A549 (cell line): ENCODE measurements at regions not wholly inside any gene's neighbourhood (a gene's known extent, or its start where the extent isn't known, plus 50 kb on each side); places are given as distances from the start of the nearest gene placed in this dataset.

ENCODE experiments used
- ATAC-seq, 2 experiments: fragments of 200-7000 bp in 1 of 2; fragments of >200 bp in 1 of 2; cut with Nextera tagmentation in 1 of 2; cut with Tn5 transposase in 1 of 2; 3 replicates each; pipeline versions ENCODE4 v1.8.0 to v1.9.1; 2018 to 2020; ENCODE audit warnings: mild to moderate bottlenecking in 1 of 2, moderate library complexity in 1 of 2
- CTCF ChIA-PET: fragments of 300-600 bp; sonication (Branson Sonifier 250); formaldehyde crosslinking; extraction: SDS; loops from one replicate; lab custom pipeline; 2021; ENCODE audit warnings: antibody characterized with exemption, inconsistent platforms; lab: Yijun Ruan, JAX
- POLR2A ChIA-PET: fragments of 350-600 bp; formaldehyde crosslinking; extraction: SDS; loops from one replicate; lab custom pipeline; 2021; ENCODE audit warnings: antibody characterized with exemption, inconsistent platforms; lab: Yijun Ruan, JAX
- DNase-seq, 2 experiments: peaks; one replicate each; pipeline versions ENCODE4 v3.0.0 to v3.0.0-alpha.2; 2011 to 2016; ENCODE audit warnings: low read depth in 1 of 2, low spot score in 1 of 2
- FAIRE-seq: peaks from 2 replicates; lab custom pipeline; 2011; peaks lifted over from hg19 to GRCh38; lab: Jason Lieb, UNC
- H3K27ac ChIP-seq, 2 experiments: fragments of >200 bp; sonication (Bioruptor Twin); formaldehyde crosslinking; 3 replicates each; pipeline ENCODE4 v1.5.1; 2016 to 2017
- H3K4me1 ChIP-seq: fragments of >200 bp; sonication (Bioruptor Twin); formaldehyde crosslinking; 3 replicates; pipeline ENCODE4 v1.6.1; 2016
- H3K4me2 ChIP-seq: fragments of >200 bp; sonication (Bioruptor Twin); formaldehyde crosslinking; 3 replicates; pipeline ENCODE4 v1.6.1; 2016
- H3K4me3 ChIP-seq: fragments of >200 bp; sonication (Bioruptor Twin); formaldehyde crosslinking; 3 replicates; pipeline ENCODE4 v1.5.1; 2016
- H3K9me3 ChIP-seq: fragments of >200 bp; sonication (Bioruptor Twin); formaldehyde crosslinking; 3 replicates; pipeline ENCODE4 v1.6.1; 2016
- BCL3 ChIP-seq: fragments of >200 bp; sonication (Bioruptor Twin); formaldehyde crosslinking; IDR thresholded peaks from 3 replicates; pipeline ENCODE4 v1.6.1; 2016
- BHLHE40 ChIP-seq: IDR thresholded peaks from 2 replicates; pipeline ENCODE4 v1.6.1; 2012; ENCODE audit warnings: low read depth, low read length, inconsistent platforms
- EHF ChIP-seq: fragments of 250-450 bp; sonication (Bioruptor Pico); IDR thresholded peaks from 2 replicates; pipeline ENCODE4 v1.5.0; 2020; ENCODE audit warnings: mild to moderate bottlenecking
- EHMT2 ChIP-seq: fragments of 200-600 bp; sonication (generic); IDR thresholded peaks from 2 replicates; pipeline ENCODE4 v1.6.1; 2016; ENCODE audit warnings: antibody characterized with exemption, low read depth, mild to moderate bottlenecking, moderate library complexity
- EP300 ChIP-seq, 2 experiments: fragments of >200 bp; sonication (Bioruptor Twin); formaldehyde crosslinking; IDR thresholded peaks; 2 replicates in 1 of 2; 3 replicates in 1 of 2; pipeline ENCODE4 v1.6.1; 2016 to 2017
- ESRRA ChIP-seq: fragments of 150-350 bp; IDR thresholded peaks from 2 replicates; pipeline ENCODE4 v1.6.1; 2014; ENCODE audit warnings: mild to moderate bottlenecking, low read length, borderline replicate concordance
- FOSB ChIP-seq: fragments of 250-450 bp; sonication (Bioruptor Pico); IDR thresholded peaks from 2 replicates; pipeline ENCODE4 v1.5.0; 2020; ENCODE audit warnings: mild to moderate bottlenecking, moderate library complexity
- FOSL2 ChIP-seq, 2 experiments: fragments of 450-650 bp in 1 of 2; fragments of >200 bp in 1 of 2; sonication (Bioruptor Twin) in 1 of 2; formaldehyde crosslinking; IDR thresholded peaks; 2 replicates each; pipeline versions ENCODE4 v1.5.0 to v1.6.1; 2016 to 2020; ENCODE audit warnings: mild to moderate bottlenecking in 1 of 2, moderate library complexity in 1 of 2
- HOXB13 ChIP-seq: fragments of 250-450 bp; sonication (Bioruptor Pico); IDR thresholded peaks from 2 replicates; pipeline ENCODE4 v1.5.0; 2020; ENCODE audit warnings: low read depth, mild to moderate bottlenecking, moderate library complexity
- JUNB ChIP-seq: fragments of >200 bp; sonication (Bioruptor Twin); formaldehyde crosslinking; IDR thresholded peaks from 2 replicates; pipeline ENCODE4 v1.6.1; 2016
- KDM5A ChIP-seq: fragments of 200-600 bp; sonication (generic); IDR thresholded peaks from 2 replicates; pipeline ENCODE4 v1.6.1; 2016; ENCODE audit warnings: antibody characterized with exemption, mild to moderate bottlenecking
- MAFK ChIP-seq: fragments of 450-650 bp; IDR thresholded peaks from 2 replicates; pipeline ENCODE4 v1.6.1; 2014; ENCODE audit not compliant: partially characterized antibody
- MAX ChIP-seq: IDR thresholded peaks from 2 replicates; pipeline ENCODE4 v1.6.1; 2012
- MAZ ChIP-seq: fragments of 150-350 bp; IDR thresholded peaks from 2 replicates; pipeline ENCODE4 v1.6.1; 2014; ENCODE audit warnings: antibody characterized with exemption, low read depth, low read length, borderline replicate concordance
- MYC ChIP-seq: IDR thresholded peaks from 2 replicates; pipeline ENCODE4 v1.6.1; 2012; ENCODE audit warnings: mild to moderate bottlenecking, inconsistent platforms, low read length, improper control_type of control experiment, borderline replicate concordance
- NFE2L2 ChIP-seq: fragments of 150-350 bp; conservative IDR thresholded peaks from 2 replicates; pipeline ENCODE4 v1.6.1; 2014; ENCODE audit warnings: low read length
- PHF8 ChIP-seq: fragments of 200-600 bp; sonication (generic); IDR thresholded peaks from 2 replicates; pipeline ENCODE4 v1.6.1; 2016; ENCODE audit warnings: low read depth, mild to moderate bottlenecking, antibody characterized with exemption, moderate library complexity, borderline replicate concordance
- POLR2A ChIP-seq: IDR thresholded peaks from 2 replicates; pipeline ENCODE4 v1.6.1; 2012; ENCODE audit warnings: mild to moderate bottlenecking, low read length
- POLR2AphosphoS2 ChIP-seq: conservative IDR thresholded peaks from 2 replicates; pipeline ENCODE4 v1.6.1; 2012; ENCODE audit warnings: low read length, improper control_type of control experiment, inconsistent platforms
- RAD21 ChIP-seq, 2 experiments: fragments of >200 bp in 1 of 2; sonication (Bioruptor Twin) in 1 of 2; formaldehyde crosslinking in 1 of 2; IDR thresholded peaks in 1 of 2; conservative IDR thresholded peaks in 1 of 2; 2 replicates in 1 of 2; 3 replicates in 1 of 2; pipeline ENCODE4 v1.6.1; 2012 to 2018; ENCODE audit warnings: inconsistent platforms in 1 of 2
- RARB ChIP-seq: fragments of 250-450 bp; sonication (Bioruptor Pico); IDR thresholded peaks from 2 replicates; pipeline ENCODE4 v1.8.0; 2021; ENCODE audit warnings: mild to moderate bottlenecking, moderate library complexity
- RCOR1 ChIP-seq: fragments of 150-350 bp; IDR thresholded peaks from 2 replicates; pipeline ENCODE4 v1.6.1; 2014; ENCODE audit warnings: antibody characterized with exemption, low read length, low read depth
- REST ChIP-seq: fragments of 200-600 bp; sonication (generic); IDR thresholded peaks from 2 replicates; pipeline ENCODE4 v1.6.1; 2016; ENCODE audit warnings: antibody characterized with exemption, mild to moderate bottlenecking, moderate library complexity
- RFX5 ChIP-seq: fragments of 450-650 bp; IDR thresholded peaks from 2 replicates; pipeline ENCODE4 v1.7.1; 2014; ENCODE audit warnings: antibody characterized with exemption, mild to moderate bottlenecking, moderate library complexity
- RNF2 ChIP-seq: fragments of 200-600 bp; sonication (generic); IDR thresholded peaks from 2 replicates; pipeline ENCODE4 v1.6.1; 2016; ENCODE audit warnings: low read depth, mild to moderate bottlenecking, antibody characterized with exemption, moderate library complexity, borderline replicate concordance
- SMC3 ChIP-seq: fragments of >200 bp; sonication (Bioruptor Twin); formaldehyde crosslinking; IDR thresholded peaks from 3 replicates; pipeline ENCODE4 v1.6.1; 2018; ENCODE audit warnings: inconsistent platforms
- SREBF2 ChIP-seq: fragments of 450-650 bp; IDR thresholded peaks from 2 replicates; pipeline ENCODE4 v1.6.1; 2014; ENCODE audit warnings: mild to moderate bottlenecking, moderate library complexity
- ZNF302 ChIP-seq: fragments of 250-450 bp; sonication (Bioruptor Pico); IDR thresholded peaks from 2 replicates; pipeline ENCODE4 v1.9.0; 2021; ENCODE audit warnings: inconsistent platforms, mild to moderate bottlenecking, moderate library complexity
- ZSCAN20 ChIP-seq: fragments of 250-450 bp; sonication (Bioruptor Pico); IDR thresholded peaks from 2 replicates; pipeline ENCODE4 v1.8.0; 2022; ENCODE audit warnings: mild to moderate bottlenecking, moderate library complexity
- WGBS: methylation state at CpG from one replicate; pipeline ENCODE4 v1.1.6; 2017; ENCODE audit errors: missing lambda C conversion rate; 5-methylcytosine and 5-hydroxymethylcytosine counted together

- Histone ChIP-seq H3K4me1 (no peaks in the 10 kb centered on the region), H3K4me2 (no peak overlapping the region), H3K9me3 (no peaks in the 10 kb centered on the region), H3K4me3 (no peak overlapping the region), H3K27ac (no peak overlapping the region)
- WGBS = 8% methylated on average over 9 of the region's 9 CpGs
- FAIRE-seq (no peak), ATAC-seq (no peak), DNase-seq (no peak)
- POLR2A ChIA-PET = no interaction called here
- CTCF ChIA-PET = no interaction called here
- TF ChIP-seq MYC (no peak), RCOR1 (no peak), EP300 (IDR thresholded peaks at IDR 0.05) (no peak), KDM5A (no peak), RAD21 (conservative IDR thresholded peaks at IDR 0.05 in 1 of 2, IDR thresholded peaks at IDR 0.05 in 1 of 2) (no peak), ESRRA (no peak), RFX5 (no peak), REST (no peak), MAX (no peak), SREBF2 (no peak), FOSL2 (IDR thresholded peaks at IDR 0.05) (no peak), FOSL2 (CRISPR knock-in tag; IDR thresholded peaks at IDR 0.05) (no peak), RARB (CRISPR knock-in tag) (no peak), BHLHE40 (no peak), FOSB (CRISPR knock-in tag) (no peak), PHF8 (no peak), MAZ (no peak)
Observed at GRCh38 chr2:14760169-14760568, 127.7 kb downstream of the LRATD1 start.

- Histone ChIP-seq H3K4me2 (no peak overlapping the region), H3K4me1 (no peaks in the 10 kb centered on the region), H3K27ac (no peak overlapping the region), H3K9me3 (no peaks in the 10 kb centered on the region), H3K4me3 (no peak overlapping the region)
- FAIRE-seq (no peak), DNase-seq (no peak), ATAC-seq (no peak)
- ChIA-PET POLR2A (no interaction called here), CTCF (no interaction called here)
- TF ChIP-seq MAFK (no peak), POLR2AphosphoS2 (no peak), FOSL2 (IDR thresholded peaks at IDR 0.05) (no peak), FOSL2 (CRISPR knock-in tag; IDR thresholded peaks at IDR 0.05) (no peak)
- 24% methylated on average over 11 of the region's 11 CpGs for WGBS
Observed at GRCh38 chr2:14761118-14761517, 128.6 kb downstream of the LRATD1 start.

- ChIA-PET CTCF (no interaction called here), POLR2A (no interaction called here)
- Histone ChIP-seq H3K4me3 (no peak overlapping the region), H3K9me3 (no peaks in the 10 kb centered on the region), H3K4me2 (no peak overlapping the region), H3K4me1 (no peaks in the 10 kb centered on the region), H3K27ac (no peak overlapping the region)
- ATAC-seq (no peak), FAIRE-seq (no peak), DNase-seq (no peak)
- WGBS = 1% methylated on average over 2 of the region's 2 CpGs
- TF ChIP-seq SMC3 = no peak
- no peak for TF ChIP-seq RNF2
- no peak for TF ChIP-seq POLR2A
- TF ChIP-seq EHF = no peak
- TF ChIP-seq HOXB13 (CRISPR knock-in tag) = no peak
- TF ChIP-seq BCL3 = no peak
- TF ChIP-seq REST = no peak
- TF ChIP-seq ZSCAN20 (CRISPR knock-in tag) = no peak
- TF ChIP-seq NFE2L2 = no peak
- no peak for TF ChIP-seq EHMT2
- TF ChIP-seq RCOR1 = no peak
- no peak for TF ChIP-seq JUNB
- TF ChIP-seq ZNF302 (CRISPR knock-in tag) = no peak
- TF ChIP-seq MAZ = no peak
Observed at GRCh38 chr2:14773696-14774095, 141.2 kb downstream of the LRATD1 start.
